Suppressor macrophage treated with lipopolysaccharide for 1 hour (primary cell): ENCODE measurements at regions not wholly inside any gene's neighbourhood (a gene's known extent, or its start where the extent isn't known, plus 50 kb on each side); places are given as distances from the start of the nearest gene placed in this dataset.

ENCODE experiments used
- DNase-seq, 3 donors: peaks; one replicate each; pipeline ENCODE4 v3.0.0-alpha.2; 2020 to 2022

- DNase-seq: no peak
Measured at GRCh38 chr17:72479113-72479512, 358.3 kb downstream of the SOX9 start.

GRCh38 chr17:72481572-72481971 is 360.8 kb downstream of the SOX9 start:
- no peak for DNase-seq

- no peak for DNase-seq
Measured at GRCh38 chr17:72485596-72485995, 364.8 kb downstream of the SOX9 start.

- no peak for DNase-seq
Measured at GRCh38 chr17:72486806-72487205, 366.0 kb downstream of the SOX9 start.

- DNase-seq: no peak
Measured at GRCh38 chr17:72487731-72488494, 367.1 kb downstream of the SOX9 start.

DNA sequence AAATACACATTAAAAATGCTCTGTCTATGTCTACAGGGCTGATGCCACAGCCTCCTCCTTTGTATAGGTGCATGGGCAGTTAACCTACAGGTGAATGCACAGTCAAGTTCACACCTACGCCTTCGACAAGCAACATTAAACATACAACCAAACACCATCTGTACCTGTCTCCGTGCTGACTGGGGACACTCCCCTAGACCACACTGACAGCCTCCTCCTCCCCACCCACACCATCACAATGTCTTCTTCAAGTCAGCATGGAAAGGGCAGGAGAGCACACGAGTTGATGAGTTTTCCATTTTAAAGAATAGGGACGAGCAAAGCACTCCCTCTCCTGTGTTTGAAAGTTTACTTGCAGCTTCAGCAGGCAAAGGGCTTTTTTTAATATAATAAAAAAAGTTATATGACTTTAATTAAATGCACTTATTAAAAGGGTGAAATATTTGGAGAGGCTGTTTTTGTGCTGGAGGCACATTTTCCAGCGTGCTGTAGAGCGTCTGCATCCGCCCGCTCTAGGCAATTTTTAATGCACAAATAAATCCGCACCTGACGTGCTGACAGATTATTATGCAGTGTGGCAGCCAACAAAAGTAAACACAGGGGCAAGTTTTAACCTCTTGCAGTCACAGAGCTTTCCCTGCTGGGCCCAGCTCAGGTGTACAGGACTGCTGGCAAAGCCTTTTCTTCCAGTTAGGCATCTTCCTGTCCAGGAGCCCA is 367.9 kb downstream of the SOX9 start:
- no peak for DNase-seq

- no peak for DNase-seq
Measured at GRCh38 chr17:72489272-72489641, 368.4 kb downstream of the SOX9 start.

GRCh38 chr17:72491102-72491501 is 370.3 kb downstream of the SOX9 start:
- no peak for DNase-seq

GRCh38 chr17:72492494-72492893 is 371.7 kb downstream of the SOX9 start:
- DNase-seq: no peak

GRCh38 chr17:72492941-72493340 is 372.1 kb downstream of the SOX9 start:
- no peak for DNase-seq

- DNase-seq: no peak
Measured at GRCh38 chr17:72494566-72494965, 373.7 kb downstream of the SOX9 start.

GRCh38 chr17:72496461-72496860 is 375.6 kb downstream of the SOX9 start:
- no peak for DNase-seq

DNA sequence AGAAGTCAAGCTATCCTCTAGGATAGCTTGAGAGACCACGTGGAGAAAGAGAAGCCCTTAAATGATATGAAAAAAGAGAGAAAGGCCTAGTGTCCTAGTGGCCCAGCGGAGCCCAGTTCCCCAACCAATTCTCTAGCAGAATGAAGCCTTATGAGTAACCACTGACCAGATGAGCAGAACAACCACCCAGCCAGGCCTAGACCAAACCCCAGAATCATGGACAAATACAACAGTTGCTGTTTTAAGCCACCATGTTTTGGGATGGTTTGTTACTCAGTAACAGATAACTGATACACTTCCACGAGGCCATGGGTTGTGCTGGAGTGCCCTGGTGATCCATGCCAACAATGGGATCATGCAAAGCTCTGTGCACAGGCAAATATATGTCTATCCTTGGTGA is 377.1 kb downstream of the SOX9 start:
- DNase-seq: no peak

DNA sequence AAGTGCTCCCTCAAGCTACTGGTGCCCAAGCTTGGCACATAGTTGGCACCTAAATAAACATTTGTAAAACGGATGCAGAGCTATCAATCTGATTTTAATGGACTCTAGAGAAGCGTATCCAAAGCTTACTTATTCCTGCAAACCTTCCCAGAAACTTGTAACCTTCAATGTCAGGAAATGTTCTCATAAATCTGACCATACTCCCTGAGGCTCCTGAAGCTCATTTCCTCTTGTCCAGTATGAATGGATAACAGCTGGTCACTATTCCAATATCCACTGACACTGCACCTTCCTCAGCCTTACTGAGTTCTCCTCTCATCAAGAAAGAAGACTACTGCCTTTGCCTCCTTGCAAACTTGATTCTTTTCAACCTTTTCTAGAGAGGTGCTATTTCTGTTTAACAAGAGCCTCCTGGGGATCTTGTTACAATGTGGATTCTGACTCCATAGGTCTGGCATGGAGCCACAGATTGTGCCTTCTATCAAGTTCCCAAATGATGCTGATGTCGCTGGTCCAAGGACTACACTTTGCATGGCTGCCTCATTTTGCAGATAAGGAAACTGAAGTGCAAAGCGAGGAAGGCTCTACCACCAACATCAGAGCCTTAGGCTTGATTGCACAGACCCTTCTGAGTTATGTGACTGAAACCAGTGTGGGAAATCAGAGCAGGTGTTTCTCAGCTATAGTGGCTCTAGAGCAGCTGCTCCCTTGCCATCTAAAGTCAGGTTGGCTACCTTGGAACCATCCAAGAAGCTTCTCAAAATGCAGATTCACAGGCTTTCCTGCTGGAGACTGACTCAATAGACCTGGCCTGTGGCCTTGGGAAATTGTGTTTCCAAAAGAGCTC is 377.8 kb downstream of the SOX9 start:
- no peak for DNase-seq

GRCh38 chr17:72501404-72502370 is 380.9 kb downstream of the SOX9 start:
- no peak for DNase-seq

GRCh38 chr17:72502371-72503341 is 381.8 kb downstream of the SOX9 start:
- DNase-seq: no peak

DNA sequence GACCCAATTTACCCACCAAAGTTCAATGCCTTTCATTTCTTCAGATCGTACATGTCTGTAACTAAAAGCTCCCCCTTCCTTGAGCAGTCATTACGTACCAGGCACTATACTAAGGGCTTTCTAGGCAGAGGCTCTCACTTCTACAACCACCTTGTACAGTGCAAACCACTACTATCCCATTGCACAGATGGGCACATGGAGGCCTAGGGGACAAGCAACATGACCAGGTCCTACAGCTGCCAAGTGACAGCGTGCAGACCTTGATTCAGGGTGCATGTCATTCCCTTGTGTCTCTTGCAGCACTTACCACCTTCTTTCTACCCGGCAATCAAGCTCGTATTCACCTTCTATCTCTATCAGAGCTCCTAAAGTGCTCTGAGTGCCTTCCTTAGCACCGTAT is 382.7 kb downstream of the SOX9 start:
- no peak for DNase-seq

- no peak for DNase-seq
Measured at GRCh38 chr17:72504783-72505182, 384.0 kb downstream of the SOX9 start.

- DNase-seq: no peak
Measured at GRCh38 chr17:72506773-72507172, 386.0 kb downstream of the SOX9 start.

DNA sequence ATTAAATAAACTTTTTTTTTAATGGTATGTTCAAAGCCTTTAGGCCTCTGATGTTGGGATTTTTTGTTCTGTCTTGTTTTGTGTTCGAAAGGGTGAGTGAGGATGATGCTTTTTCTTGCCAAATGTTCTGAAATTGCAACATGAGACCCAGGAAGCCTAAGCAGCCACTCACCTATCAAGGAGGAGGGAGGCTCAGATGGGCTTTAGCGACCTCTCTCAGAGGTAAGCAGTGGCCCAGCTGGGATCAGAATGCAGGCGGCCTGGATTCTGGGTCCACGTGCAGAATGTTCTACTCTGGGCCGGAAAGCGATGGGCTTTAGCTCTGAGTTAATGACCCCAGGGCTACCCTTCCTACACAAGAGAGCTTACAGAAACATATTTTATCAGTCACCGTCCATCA is 386.6 kb downstream of the SOX9 start:
- DNase-seq: no peak

DNA sequence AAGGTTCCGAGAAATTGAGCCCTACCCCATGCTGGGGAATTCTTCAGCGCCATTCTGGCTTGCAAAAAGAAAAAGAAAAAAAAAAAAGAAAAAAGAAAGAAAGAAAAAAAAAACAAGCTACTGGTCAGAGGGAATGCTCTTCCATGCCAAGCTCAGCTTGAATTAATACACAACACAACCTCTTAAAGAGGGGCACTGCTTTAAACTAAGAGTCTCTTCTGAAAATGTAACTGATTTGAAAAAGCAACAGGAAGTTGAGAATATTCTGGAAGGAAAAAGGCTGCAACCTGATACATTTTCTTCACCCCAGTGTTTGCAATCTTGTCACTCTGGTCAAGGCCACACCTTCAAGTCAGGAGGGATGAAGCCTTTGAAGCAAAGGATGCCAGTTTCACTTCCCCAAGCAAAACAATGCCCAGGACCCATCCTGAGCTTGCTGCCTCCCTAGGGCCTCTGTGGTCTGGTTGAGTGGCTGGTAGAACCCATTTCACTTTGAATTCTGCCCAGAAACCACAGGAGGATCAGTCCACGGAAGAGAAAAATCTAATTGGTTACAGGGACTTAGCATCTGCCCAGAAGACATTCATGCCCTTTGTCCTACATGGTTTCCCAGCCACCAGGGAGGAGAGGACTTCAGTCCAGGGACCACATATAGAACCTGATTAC is 389.7 kb downstream of the SOX9 start:
- DNase-seq: no peak
